Hepatic stellate cell (primary cell): ENCODE measurements at regions not wholly inside any gene's neighbourhood (a gene's known extent, or its start where the extent isn't known, plus 50 kb on each side); places are given as distances from the start of the nearest gene placed in this dataset.

ENCODE experiments used
- DNase-seq: peaks from one replicate; pipeline ENCODE4 v3.0.0; 2011; ENCODE audit warnings: low spot score

- no peak for DNase-seq
Measured at GRCh38 chr3:124177071-124177470, 185.1 kb upstream of the ROPN1 start.

DNA sequence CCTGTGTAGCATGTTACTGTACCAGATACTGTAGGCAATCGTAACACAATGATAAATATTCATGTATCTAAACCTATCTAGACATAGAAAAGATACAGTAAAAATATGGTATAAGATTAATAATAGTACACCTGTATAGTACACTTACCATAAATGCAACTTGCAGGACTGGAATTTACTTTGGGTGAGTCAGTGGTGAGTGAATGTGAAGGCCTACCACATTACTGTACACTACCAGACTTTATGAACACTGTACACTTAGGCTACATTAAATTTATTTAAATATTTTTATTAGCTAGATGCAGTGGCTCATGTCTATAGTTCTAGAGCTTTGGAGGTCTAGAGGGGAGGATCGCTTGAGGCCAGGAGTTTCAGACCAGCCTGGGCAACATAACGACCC lies 186.6 kb upstream of the ROPN1 start:
- DNase-seq, result no peak

DNA sequence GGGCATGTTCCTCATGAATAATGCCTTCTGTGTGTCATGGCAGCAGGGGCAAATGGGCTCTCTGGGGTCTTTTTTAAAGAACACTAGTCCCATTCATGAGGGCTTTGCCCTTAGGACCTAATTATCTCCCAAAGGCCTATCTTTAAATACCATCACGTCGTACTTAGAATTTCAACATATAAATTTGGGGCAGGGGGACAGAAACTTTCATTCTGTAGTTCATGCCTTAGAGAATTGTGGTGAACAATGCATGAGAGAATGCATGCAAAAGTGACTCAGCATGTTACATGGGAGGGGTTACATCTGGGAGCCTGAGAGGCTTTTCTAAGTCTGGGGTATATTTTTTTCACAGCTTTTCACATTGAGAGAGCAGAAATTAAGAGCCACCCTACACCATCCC lies 208.5 kb upstream of the ROPN1 start:
- DNase-seq, result no peak

GRCh38 chr3:124201226-124201625 lies 209.3 kb upstream of the ROPN1 start:
- DNase-seq, result no peak

GRCh38 chr3:124201786-124202185 lies 209.9 kb upstream of the ROPN1 start:
- no peak for DNase-seq

DNA sequence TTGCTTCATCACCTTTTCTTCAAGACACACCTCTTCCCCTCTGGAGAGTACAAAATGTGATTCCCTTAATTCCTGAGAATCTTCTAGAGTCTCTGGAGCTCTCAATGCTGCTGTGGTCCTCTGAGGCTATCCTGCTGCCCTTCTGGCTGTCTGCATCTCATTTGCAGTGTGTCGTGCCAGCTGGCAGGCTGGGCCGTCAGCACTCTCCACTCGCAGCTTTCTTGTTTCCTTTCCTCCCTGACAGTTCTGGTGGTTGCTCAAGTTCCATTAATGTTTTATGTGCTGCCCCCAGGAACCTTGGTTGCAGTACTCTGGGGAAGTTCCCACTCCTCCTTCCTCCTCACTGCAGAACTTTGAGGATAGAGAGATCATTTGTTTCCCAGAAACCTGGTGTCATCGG lies 210.8 kb upstream of the ROPN1 start:
- no peak for DNase-seq

DNA sequence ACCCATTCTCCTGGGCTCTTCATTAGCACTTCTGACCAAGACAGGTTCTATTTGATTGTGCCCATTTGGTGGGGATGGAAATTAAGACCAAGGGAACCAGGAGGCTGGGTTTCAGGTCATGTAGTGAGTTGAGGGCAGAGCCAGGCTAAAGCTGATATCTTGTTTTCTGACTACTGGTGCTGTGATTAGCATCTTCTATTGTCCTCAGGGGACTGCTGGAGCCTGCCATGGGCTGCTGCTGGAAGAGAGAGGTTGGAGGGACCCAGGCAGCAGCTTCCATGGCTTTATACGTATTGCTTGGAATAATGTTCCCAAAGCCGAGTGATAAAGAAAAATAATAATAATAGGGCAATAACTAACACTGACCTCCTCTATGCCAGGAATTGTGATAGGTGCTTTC lies 211.4 kb upstream of the ROPN1 start:
- no peak for DNase-seq

DNA sequence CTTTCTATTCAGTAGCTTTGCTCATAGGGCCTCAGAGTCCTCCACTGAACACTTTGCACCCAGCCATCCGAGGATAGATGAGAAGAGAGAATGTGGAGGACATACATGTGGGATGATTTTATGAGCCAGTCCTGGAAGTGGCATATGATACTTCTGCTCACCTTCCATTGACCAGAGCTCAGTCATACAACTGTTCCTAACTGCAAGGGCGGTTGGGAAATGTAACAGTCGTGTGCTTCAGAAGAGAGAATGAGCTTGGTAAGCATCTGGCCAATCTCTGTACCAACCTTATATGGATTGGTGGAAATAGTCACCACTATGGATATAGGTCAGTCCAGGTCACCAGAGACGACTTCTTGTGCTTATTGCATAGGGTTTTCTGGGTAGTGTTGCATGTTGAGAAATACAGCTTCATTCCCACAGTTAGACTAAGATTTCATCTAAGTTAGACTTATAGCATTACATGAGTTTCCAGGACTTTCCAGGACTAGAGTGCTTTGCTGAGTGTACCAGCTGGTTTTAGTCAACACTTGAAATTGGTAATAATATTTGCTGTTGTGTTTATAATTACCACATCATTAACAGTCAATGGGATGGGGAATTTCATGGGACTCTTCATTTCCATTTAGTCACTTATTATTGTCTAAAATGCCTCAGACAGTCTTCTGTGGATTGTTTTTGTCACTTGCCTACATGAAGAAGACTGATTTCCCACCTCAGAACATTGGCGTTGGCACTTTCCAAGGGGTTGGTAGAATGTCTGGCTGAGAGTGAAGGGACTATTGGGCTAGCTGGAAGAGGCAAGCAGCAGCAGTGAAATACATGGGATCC lies 214.5 kb upstream of the ROPN1 start:
- DNase-seq, result no peak

DNA sequence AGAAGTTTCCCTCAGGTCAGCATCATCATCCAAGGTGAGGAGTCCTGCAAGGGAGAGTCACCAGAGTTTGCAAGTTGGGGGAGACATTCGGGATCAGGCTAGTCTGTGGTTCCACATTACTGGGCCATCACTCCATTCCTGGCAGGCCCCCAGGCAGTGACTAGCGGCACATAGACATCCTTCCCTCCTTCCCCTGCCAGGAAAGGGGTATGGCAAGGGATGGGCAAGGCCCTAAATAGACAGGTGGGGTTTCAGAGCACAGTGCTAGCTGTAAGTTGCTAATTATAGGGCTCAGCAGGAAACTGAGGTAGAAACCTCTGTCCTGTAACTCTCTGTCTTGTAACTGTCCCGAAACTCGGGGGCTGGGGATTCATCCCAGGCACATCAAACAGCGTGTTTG lies 215.2 kb upstream of the ROPN1 start:
- no peak for DNase-seq

DNA sequence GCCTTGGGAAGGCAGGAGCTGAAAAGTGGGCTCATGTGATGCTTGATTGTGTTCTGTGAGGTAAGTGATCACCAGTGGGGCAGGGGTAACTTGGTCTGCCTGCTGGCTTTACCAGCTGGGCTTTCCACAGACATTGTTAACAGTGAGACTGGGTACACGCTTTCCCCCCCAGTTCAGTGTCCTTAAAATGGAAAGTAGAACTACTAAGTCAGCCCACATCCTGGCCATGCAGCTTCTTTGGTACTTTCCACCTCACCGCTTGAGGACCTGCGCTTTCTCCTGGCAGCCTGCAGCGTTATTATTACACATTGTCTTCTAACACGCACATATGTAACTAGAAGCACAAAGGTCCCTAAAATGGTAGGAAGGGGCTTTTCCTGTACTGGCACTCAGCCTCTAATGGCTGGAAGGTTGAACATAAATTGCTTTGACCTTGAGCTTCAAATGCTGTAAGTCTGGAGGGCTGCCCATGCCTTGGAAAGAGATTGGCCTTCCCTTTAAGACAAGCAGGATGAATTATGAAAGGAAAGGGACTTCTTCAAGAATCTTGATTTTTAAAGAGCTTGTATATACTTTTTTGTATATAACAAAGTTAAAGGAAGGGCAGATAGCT lies 216.1 kb upstream of the ROPN1 start:
- DNase-seq, result no peak

- DNase-seq, result no peak
Measured at GRCh38 chr3:124209426-124209825, 217.5 kb upstream of the ROPN1 start.

- no peak for DNase-seq
Measured at GRCh38 chr3:124210899-124211298, 219.0 kb upstream of the ROPN1 start.

DNA sequence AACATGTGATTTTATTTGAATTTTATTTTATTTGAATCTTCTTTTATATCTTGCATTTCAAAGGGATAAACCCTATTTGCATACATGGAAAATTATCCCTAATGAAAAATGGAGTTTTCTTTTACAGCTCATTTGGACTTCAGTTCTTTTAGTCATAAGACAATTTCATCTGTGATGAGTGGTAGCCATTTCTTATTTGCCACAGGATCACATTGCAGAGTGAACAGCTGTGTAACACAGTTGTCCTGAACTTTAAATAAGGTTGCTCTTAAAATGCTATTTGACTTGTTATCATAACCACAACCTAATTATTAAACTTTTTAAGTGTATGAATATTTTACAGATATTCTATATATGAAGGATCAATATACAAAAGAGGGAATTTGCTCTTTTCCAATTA lies 221.7 kb upstream of the ROPN1 start:
- no peak for DNase-seq

GRCh38 chr3:124217542-124217941 lies 225.6 kb upstream of the ROPN1 start:
- peak; percentile 16 for DNase-seq

GRCh38 chr3:124221422-124221821 lies 229.5 kb upstream of the ROPN1 start:
- no peak for DNase-seq

DNA sequence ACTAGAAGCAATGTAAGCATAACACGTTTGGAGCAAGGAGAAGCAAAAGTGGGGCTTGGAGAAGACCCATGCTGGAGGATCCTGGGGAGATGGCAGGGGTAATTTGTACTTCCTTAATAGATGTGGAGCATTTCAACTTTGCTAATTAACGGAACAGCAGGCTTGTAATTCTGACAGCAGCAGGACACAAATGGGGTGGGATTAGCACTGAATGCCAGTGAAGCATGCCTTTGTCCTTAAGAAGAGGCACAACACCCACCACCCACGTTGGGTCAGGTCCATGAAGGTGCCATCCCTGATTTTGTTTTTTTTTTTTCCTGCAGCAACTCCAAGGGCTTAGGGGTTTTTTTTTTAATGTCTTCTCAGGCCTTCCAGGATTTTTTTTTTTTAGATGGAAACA lies 231.9 kb upstream of the ROPN1 start:
- no peak for DNase-seq

- DNase-seq, result no peak
Measured at GRCh38 chr3:124227150-124227630, 235.3 kb upstream of the ROPN1 start.

DNA sequence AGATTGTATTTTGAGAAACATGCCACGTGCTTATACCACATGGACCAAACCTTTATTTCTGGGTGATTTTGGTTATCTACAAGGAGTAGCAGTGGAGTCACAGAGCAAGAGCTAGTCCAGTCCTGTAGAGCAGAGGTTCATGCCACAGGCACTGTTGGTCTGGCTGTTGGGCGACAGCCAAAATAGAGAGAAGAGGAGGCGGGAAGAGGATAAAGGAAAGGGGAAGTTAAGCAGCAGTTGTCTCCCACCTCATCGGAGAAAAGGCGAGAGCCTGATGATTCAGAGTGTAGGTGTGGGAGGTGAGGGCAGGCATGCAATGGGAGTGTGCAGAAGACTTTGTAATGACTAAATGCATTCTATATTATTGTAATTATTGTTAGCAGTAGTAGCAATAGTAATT lies 237.5 kb upstream of the ROPN1 start:
- no peak for DNase-seq

DNA sequence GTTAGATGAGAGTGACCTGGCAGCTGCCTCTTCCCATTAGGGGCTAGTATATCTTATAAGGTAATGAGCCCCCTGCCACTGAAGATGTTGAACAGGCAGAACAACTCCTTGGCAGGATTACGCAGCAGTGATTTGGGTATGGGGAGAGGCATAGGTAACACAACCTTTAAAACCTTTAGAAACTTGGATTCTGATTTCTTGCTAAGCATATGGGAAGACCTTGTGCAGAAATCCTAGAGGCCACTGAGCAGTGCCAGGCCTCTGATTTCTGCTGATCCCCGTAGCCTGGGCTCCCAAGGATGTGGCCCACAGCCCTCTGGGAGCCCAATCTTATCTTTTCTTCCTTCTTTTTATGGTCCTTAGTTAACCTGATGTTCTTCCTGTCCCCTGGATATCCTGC lies 237.9 kb upstream of the ROPN1 start:
- DNase-seq, result no peak

DNA sequence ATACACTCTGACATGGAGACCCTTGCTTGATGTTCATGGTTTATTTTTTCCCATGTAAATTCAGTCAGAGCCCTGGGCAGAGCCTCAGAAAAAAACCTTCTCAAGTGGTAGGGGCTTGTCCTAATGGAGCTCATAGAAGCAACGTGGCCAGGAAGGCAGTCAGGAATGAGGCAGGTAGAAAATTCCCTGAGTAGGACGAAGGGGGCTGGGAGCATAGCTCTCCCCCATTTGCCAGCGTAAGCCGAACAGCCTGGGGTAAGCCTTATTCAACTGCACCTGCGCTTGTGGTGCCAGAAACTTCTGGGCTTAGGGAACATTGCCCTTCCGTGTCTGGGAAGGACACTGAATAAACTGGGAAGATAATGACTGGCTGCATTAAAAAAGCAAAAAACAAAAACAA lies 238.5 kb upstream of the ROPN1 start:
- no peak for DNase-seq

GRCh38 chr3:124230998-124231397 lies 239.1 kb upstream of the ROPN1 start:
- no peak for DNase-seq

GRCh38 chr3:124234852-124235252 lies 242.9 kb upstream of the ROPN1 start:
- DNase-seq, result no peak

- no peak for DNase-seq
Measured at GRCh38 chr3:124235446-124235845, 243.5 kb upstream of the ROPN1 start.
